ENCODE measurements at regions not wholly inside any gene's neighbourhood (a gene's known extent, or its start where the extent isn't known, plus 50 kb on each side); places are given as distances from the start of the nearest gene placed in this dataset.

DNA sequence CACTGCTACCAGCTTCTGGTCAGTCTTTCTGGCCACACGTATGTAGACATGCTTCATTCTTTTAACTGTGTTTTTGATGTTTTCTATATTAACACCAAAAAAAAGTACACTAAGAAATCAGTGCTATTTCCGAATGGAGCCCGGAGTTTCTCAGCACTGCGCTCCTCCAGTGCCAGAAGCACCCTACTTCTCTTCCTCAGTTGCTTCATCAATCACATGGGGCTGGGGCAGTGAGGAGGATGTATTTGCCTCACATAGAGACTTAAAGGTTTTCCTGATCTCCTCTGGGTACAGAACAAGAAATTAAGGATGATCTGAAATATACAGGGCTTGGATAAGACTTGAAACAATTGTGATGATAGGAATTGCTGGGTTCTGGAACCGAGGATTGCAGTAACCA is 148.0 kb downstream of the ERCC6L2 start:
- no peak overlapping the region for H3K4me2 ChIP-seq
- Mint-ChIP-seq H3K4me3 (peak overlapping the region; percentile 89), H3K9me3 (peaks cover 3% of the 10 kb centered on the region), H3K27me3 (ENCODE audit: insufficient read depth, low read depth) (peaks cover 36% of the 10 kb centered on the region), H3K4me1 (peaks cover 23% of the 10 kb centered on the region), H3K27ac (no peak overlapping the region), H3K36me3 (peaks cover 11% of the 10 kb centered on the region)
- H3K27me3 ChIP-seq: peaks cover 96% of the 10 kb centered on the region
- H3F3A ChIP-seq (ENCODE audit: low read depth): peaks cover 40% of the 10 kb centered on the region
- H4K20me1 ChIP-seq (ENCODE audit: low read depth): no peaks in the 10 kb centered on the region
- H3K4me1 ChIP-seq: peaks cover 16% of the 10 kb centered on the region
- H3K36me3 ChIP-seq: no peaks in the 10 kb centered on the region
- no peak overlapping the region for H3K4me3 ChIP-seq
- DNase-seq (ENCODE audit: low spot score): no peak
- no peaks in the 10 kb centered on the region for H3K79me2 ChIP-seq (ENCODE audit: low read depth)
- no peak overlapping the region for H2AFZ ChIP-seq (replicated peaks)
- H3K9me3 ChIP-seq (ENCODE audit: low read depth): no peaks in the 10 kb centered on the region
- H3K27ac ChIP-seq: no peak overlapping the region
- H3K9ac ChIP-seq: no peak overlapping the region
- TF ChIP-seq, protein P1, sequence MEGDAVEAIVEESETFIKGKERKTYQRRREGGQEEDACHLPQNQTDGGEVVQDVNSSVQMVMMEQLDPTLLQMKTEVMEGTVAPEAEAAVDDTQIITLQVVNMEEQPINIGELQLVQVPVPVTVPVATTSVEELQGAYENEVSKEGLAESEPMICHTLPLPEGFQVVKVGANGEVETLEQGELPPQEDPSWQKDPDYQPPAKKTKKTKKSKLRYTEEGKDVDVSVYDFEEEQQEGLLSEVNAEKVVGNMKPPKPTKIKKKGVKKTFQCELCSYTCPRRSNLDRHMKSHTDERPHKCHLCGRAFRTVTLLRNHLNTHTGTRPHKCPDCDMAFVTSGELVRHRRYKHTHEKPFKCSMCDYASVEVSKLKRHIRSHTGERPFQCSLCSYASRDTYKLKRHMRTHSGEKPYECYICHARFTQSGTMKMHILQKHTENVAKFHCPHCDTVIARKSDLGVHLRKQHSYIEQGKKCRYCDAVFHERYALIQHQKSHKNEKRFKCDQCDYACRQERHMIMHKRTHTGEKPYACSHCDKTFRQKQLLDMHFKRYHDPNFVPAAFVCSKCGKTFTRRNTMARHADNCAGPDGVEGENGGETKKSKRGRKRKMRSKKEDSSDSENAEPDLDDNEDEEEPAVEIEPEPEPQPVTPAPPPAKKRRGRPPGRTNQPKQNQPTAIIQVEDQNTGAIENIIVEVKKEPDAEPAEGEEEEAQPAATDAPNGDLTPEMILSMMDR (IDR thresholded peaks at IDR 0.05): no peak

DNA sequence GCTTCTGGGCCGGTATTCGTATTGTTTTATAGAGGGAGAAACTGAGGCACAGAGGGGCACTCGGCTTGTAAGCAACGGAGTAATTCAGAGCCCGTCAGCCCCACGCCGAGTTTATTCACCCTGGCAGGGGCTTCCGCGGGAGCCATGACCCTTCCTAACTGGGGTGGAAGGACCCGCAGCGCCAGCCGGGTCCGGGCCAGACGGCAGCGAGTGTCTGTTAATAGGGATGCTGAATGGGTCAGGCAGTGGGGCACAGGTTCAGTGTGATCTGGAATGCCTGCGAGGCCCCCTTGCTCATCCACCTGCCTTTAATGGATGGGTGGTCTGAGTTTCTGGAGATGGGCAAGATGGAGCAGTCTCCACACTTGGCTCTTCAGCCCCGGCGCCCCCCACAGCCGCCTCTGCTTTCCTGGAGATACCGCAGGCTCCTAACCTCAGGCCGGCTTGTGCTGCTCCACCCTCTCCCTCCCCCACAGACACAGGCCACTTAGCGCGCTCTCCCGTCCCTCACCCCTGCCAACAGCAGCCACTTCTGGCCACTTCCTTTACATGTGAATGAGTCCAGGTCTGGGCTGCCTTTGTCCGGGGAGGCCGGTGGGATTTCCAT is 147.1 kb downstream of the ERCC6L2 start:
- peaks cover 87% of the 10 kb centered on the region for H3K27me3 ChIP-seq
- no peaks in the 10 kb centered on the region for H3K79me2 ChIP-seq (ENCODE audit: low read depth)
- TF ChIP-seq EZH2 (IDR thresholded peaks at IDR 0.05) (no peak), EZH2phosphoT487 (IDR thresholded peaks at IDR 0.05) (no peak)
- TF ChIP-seq, protein P1 (IDR thresholded peaks at IDR 0.05): no peak
- H3K4me3 Mint-ChIP-seq: peak overlapping the region; percentile 89
- H3K9ac ChIP-seq: no peak overlapping the region
- peak overlapping the region; percentile 92 for H3K4me2 ChIP-seq
- H3K4me1 ChIP-seq: peaks cover 16% of the 10 kb centered on the region
- peaks cover 23% of the 10 kb centered on the region for H3K4me1 Mint-ChIP-seq
- no peak overlapping the region for H3K27ac ChIP-seq
- peak overlapping the region; percentile 29 for H3K27ac Mint-ChIP-seq
- H3F3A ChIP-seq (ENCODE audit: low read depth): peaks cover 40% of the 10 kb centered on the region
- no peaks in the 10 kb centered on the region for H3K36me3 ChIP-seq
- H3K9me3 Mint-ChIP-seq: peaks cover 3% of the 10 kb centered on the region
- peaks cover 11% of the 10 kb centered on the region for H3K36me3 Mint-ChIP-seq
- H2AFZ ChIP-seq (replicated peaks): peak overlapping the region; percentile 99
- DNase-seq (ENCODE audit: low spot score): peak; percentile 71
- no peaks in the 10 kb centered on the region for H4K20me1 ChIP-seq (ENCODE audit: low read depth)
- H3K9me3 ChIP-seq (ENCODE audit: low read depth): no peaks in the 10 kb centered on the region
- peaks cover 31% of the 10 kb centered on the region for H3K27me3 Mint-ChIP-seq (ENCODE audit: insufficient read depth, low read depth)
- H3K4me3 ChIP-seq: peak overlapping the region; percentile 80

DNA sequence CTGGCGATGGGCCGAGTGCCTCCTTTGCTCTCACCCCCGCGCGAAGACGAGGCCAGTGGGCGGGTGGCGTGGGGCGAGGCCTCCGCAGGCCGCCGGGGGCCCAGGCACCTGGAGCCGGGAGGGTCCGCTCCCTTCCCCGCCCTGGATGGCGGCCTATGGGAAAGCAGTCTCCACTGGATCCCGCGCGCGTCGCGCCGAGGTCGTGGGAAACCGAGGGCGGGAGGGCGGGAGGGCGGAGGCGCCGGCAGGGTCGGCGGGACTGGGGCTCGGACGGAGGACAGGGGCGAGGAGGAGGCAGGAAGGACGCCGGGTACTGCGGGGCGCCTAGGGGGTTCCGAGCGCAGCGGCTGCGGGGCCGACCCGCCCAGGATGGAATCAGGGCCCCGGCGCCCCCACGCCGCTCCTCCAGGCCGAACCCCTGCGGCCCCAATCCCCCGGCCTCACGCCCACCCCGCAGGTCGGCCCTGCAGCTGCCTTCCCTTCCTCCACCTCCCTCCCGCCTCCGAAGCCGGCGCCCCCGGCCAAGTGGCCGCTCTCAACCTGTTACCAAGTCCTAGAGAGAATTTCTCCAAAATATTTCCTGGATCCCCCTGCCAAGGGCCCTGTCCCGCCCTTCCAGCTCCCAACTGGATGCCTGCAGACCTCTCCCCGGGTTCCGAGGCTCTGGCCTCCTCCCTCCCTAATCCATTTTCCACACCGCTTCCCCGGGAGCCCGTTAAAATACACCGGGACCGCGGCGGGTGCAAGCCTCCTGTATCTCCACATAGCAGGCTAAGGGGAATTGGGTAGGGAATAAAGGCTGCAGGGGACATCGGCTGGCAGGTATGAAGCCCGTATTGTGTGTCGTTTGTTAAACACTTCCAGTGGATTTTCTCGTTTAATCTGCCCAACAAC is 146.3 kb downstream of the ERCC6L2 start:
- H3K4me1 ChIP-seq: peaks cover 16% of the 10 kb centered on the region
- H3K4me2 ChIP-seq: peak overlapping the region; percentile 92
- H3K9me3 Mint-ChIP-seq: peaks cover 3% of the 10 kb centered on the region
- no peak overlapping the region for H3K27ac ChIP-seq
- H3K4me3 Mint-ChIP-seq: peak overlapping the region; percentile 89
- H3K27me3 Mint-ChIP-seq (ENCODE audit: insufficient read depth, low read depth): peaks cover 30% of the 10 kb centered on the region
- peak overlapping the region; percentile 99 for H2AFZ ChIP-seq (replicated peaks)
- H3K79me2 ChIP-seq (ENCODE audit: low read depth): no peaks in the 10 kb centered on the region
- TF ChIP-seq EZH2phosphoT487 (IDR thresholded peaks at IDR 0.05) (no peak), EZH2 (IDR thresholded peaks at IDR 0.05) (no peak)
- TF ChIP-seq, protein P1 (IDR thresholded peaks at IDR 0.05): no peak
- peak overlapping the region; percentile 80 for H3K4me3 ChIP-seq
- peaks cover 23% of the 10 kb centered on the region for H3K4me1 Mint-ChIP-seq
- H3F3A ChIP-seq (ENCODE audit: low read depth): peaks cover 40% of the 10 kb centered on the region
- H3K27me3 ChIP-seq: peaks cover 79% of the 10 kb centered on the region
- no peaks in the 10 kb centered on the region for H3K9me3 ChIP-seq (ENCODE audit: low read depth)
- no peaks in the 10 kb centered on the region for H3K36me3 ChIP-seq
- no peak overlapping the region for H3K9ac ChIP-seq
- H4K20me1 ChIP-seq (ENCODE audit: low read depth): no peaks in the 10 kb centered on the region
- peak; percentile 52 for DNase-seq (ENCODE audit: low spot score)
- peaks cover 11% of the 10 kb centered on the region for H3K36me3 Mint-ChIP-seq
- peak overlapping the region; percentile 29 for H3K27ac Mint-ChIP-seq
